ENCODE measurements at regions not wholly inside any gene's neighbourhood (a gene's known extent, or its start where the extent isn't known, plus 50 kb on each side); places are given as distances from the start of the nearest gene placed in this dataset.

GRCh38 chr13:18948664-18949488 lies 232.7 kb downstream of the TUBA3C start:
- Histone ChIP-seq H2BK12ac (ENCODE audit: insufficient read length, low read depth, low read length) (no peak overlapping the region), H3K4me2 (ENCODE audit: insufficient read depth, insufficient read length, low read length) (no peak overlapping the region), H2AFZ (ENCODE audit: low read length) (no peak overlapping the region), H2BK5ac (ENCODE audit: insufficient read length, low read length) (no peak overlapping the region), H3K4ac (ENCODE audit: low read depth, low read length) (no peak overlapping the region), H3K23me2 (ENCODE audit: insufficient read length, low read depth, low read length, poor library complexity, severe bottlenecking) (no peaks in the 10 kb centered on the region), H4K8ac (replicated peaks; ENCODE audit: insufficient read length, low read depth, low read length) (no peak overlapping the region), H3K9me3 (ENCODE audit: control insufficient read depth, low read depth, low read length) (peaks cover 96% of the 10 kb centered on the region), H3K23ac (ENCODE audit: insufficient read length, low read depth, low read length) (no peak overlapping the region), H2BK15ac (ENCODE audit: low read depth, low read length) (no peak overlapping the region), H3K27ac (ENCODE audit: insufficient read length, low read depth, low read length) (no peak overlapping the region), H3K56ac (ENCODE audit: insufficient read length, low read depth, low read length) (no peak overlapping the region), H3K14ac (ENCODE audit: insufficient read depth, low read length) (no peak overlapping the region), H3T11ph (ENCODE audit: low read length) (no peak overlapping the region), H3K79me1 (ENCODE audit: insufficient read depth, low read depth, low read length, poor library complexity, severe bottlenecking) (no peaks in the 10 kb centered on the region), H2AK5ac (ENCODE audit: insufficient read length, low read length) (no peak overlapping the region), H4K5ac (ENCODE audit: insufficient read length, low read depth, low read length) (no peak overlapping the region), H3K4me1 (ENCODE audit: insufficient read depth, low read length) (no peaks in the 10 kb centered on the region), H4K91ac (ENCODE audit: insufficient read length, low read depth, low read length) (no peak overlapping the region), H3K18ac (ENCODE audit: insufficient read length, low read depth, low read length) (no peak overlapping the region), H4K20me1 (ENCODE audit: control insufficient read depth, insufficient read depth, insufficient read length) (no peaks in the 10 kb centered on the region), H3K9ac (ENCODE audit: extremely low read depth, insufficient read length, low read length) (no peak overlapping the region), H2BK20ac (ENCODE audit: low read depth, low read length, poor library complexity, severe bottlenecking) (no peak overlapping the region), H2BK120ac (ENCODE audit: low read depth, low read length, poor library complexity, severe bottlenecking) (no peak overlapping the region), H3K27me3 (ENCODE audit: insufficient read depth, low read length) (no peaks in the 10 kb centered on the region), H3K79me2 (ENCODE audit: insufficient read depth, low read length) (no peaks in the 10 kb centered on the region)
- WGBS (ENCODE audit: extremely low coverage, insufficient read length, low lambda C conversion rate): no CpG with 5 or more reads among the region's 19 CpGs
- Mint-ChIP-seq H3K4me3 (no peak overlapping the region), H3K27me3 (ENCODE audit: low read depth) (no peaks in the 10 kb centered on the region; the same call in none of the 2 replicates), H3K9me3 (peaks cover 93 to 100% of the 10 kb centered on the region in 2 experiments), H3K27ac (no peak overlapping the region), H3K36me3 (ENCODE audit: insufficient read depth in 1 of 3, low read depth in 3 of 3) (peaks cover 15 to 20% (median 16%) of the 10 kb centered on the region in 3 experiments; a peak in 6 of 7 replicates), H3K4me1 (no peaks in the 10 kb centered on the region)
- TF ChIP-seq CTCF (conservative IDR thresholded peaks at IDR 0.05): no peak
- no peak for DNase-seq
